Small intestine (tissue), 7 donors: ENCODE measurements at regions not wholly inside any gene's neighbourhood (a gene's known extent, or its start where the extent isn't known, plus 50 kb on each side); places are given as distances from the start of the nearest gene placed in this dataset.
"Not testable (repeated sequence)": the region's sequence is repeated elsewhere in the genome, so short reads cannot be mapped to it uniquely, and the experiment has no call there.

ENCODE experiments used
- DNase-seq, 2 donors: peaks; one replicate each; pipeline versions ENCODE4 v3.0.0 to v3.0.0-alpha.2; 2013
- FAIRE-seq: peaks from 2 replicates; lab custom pipeline; 2012; peaks lifted over from hg19 to GRCh38; lab: Jason Lieb, UNC
- H3K27ac ChIP-seq, 3 donors: one replicate each; pipeline ENCODE4 v1.5.1; 2013; ENCODE audit warnings: low read length in 2 of 3, mild to moderate bottlenecking in 2 of 3, control low read depth in 1 of 3, inconsistent platforms in 1 of 3, low read depth in 1 of 3, moderate library complexity in 1 of 3
- H3K27me3 ChIP-seq, 3 donors: one replicate each; pipeline ENCODE4 v1.6.1; 2013; ENCODE audit warnings: low read length in 3 of 3, inconsistent platforms in 1 of 3; ENCODE audit not compliant: control insufficient read depth in 3 of 3, insufficient read depth in 3 of 3
- H3K36me3 ChIP-seq, 3 donors: one replicate each; pipeline ENCODE4 v1.6.1; 2013; ENCODE audit warnings: low read length in 3 of 3, inconsistent platforms in 1 of 3, low read depth in 1 of 3, mild to moderate bottlenecking in 1 of 3, moderate library complexity in 1 of 3; ENCODE audit not compliant: control insufficient read depth in 3 of 3, insufficient read depth in 2 of 3
- H3K4me1 ChIP-seq, 3 donors: one replicate each; pipeline ENCODE4 v1.6.1; 2013; ENCODE audit warnings: low read length in 2 of 3, inconsistent platforms in 1 of 3, low read depth in 1 of 3, mild to moderate bottlenecking in 1 of 3, moderate library complexity in 1 of 3; ENCODE audit not compliant: control insufficient read depth in 3 of 3, insufficient read depth in 2 of 3
- H3K4me3 ChIP-seq, 3 donors: one replicate each; pipeline ENCODE4 v1.5.1; 2013; ENCODE audit warnings: low read length in 3 of 3, control low read depth in 1 of 3, inconsistent platforms in 1 of 3, low read depth in 1 of 3, mild to moderate bottlenecking in 1 of 3, moderate library complexity in 1 of 3
- H3K9me3 ChIP-seq, 2 donors: one replicate each; pipeline ENCODE4 v1.6.1; 2013; ENCODE audit warnings: low read depth in 1 of 2, low read length in 1 of 2; ENCODE audit not compliant: control insufficient read depth in 2 of 2, insufficient read depth in 1 of 2
- WGBS, 3 donors: extraction: QIAGEN DNeasy Blood & Tissue Kit; methylation state at CpG; one replicate each; pipeline ENCODE4 v1.1.7; 2013; 5-methylcytosine and 5-hydroxymethylcytosine counted together
- donor health status: healthy with polysubstance abuse.
- donor health status: control.
- donor health status: control.
- donor health status: Bipolar disorder and iron deficiency.
- donor health status: healthy.

DNA sequence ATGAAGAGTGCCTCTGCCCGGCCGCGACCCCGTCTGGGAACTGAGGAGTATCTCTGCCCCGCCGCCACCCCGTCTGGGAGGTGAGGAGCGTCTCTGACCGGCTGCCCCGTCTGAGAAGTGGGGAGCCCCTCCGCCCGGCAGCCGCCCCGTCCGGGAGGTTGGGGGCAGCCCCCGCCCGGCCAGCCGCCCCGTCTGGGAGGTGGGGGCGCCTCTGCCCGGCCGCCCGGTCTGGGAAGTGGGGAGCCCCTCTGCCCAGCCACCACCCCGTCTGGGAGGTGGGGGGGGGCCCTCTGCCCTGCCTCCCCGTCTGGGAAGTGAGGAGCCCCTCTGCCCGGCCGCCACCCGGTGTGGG, 1251.9 kb downstream of the BRINP3 start:
- WGBS, 3 donors: 90 to 95% (median 93%) methylated on average over 7 to 28 of the region's 28 CpGs
- not testable (repeated sequence) for H3K4me3 ChIP-seq, H3K27me3 ChIP-seq, DNase-seq, H3K27ac ChIP-seq, H3K9me3 ChIP-seq, FAIRE-seq, H3K36me3 ChIP-seq, H3K4me1 ChIP-seq

DNA sequence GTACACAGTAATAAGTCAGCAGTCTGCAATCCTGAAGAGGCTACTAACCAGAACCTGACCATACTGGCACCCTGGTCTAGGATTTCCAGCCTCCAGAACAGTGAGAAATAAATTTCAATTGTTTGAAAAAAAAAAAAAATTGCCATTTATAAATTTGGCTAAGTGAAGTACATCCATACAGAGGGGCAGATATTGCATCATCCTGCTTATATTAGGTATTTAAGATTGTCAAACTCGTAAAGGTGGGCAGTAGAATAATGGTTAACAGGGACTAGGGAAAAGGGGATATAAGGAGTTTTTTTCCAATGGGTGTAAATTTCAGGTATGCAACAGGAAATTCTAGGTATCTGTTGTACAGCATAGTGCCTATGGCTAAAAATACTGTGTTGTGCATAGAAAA, 1250.9 kb downstream of the BRINP3 start:
- no peaks in the 10 kb centered on the region for H3K36me3 ChIP-seq
- no peak overlapping the region for H3K27ac ChIP-seq
- DNase-seq (no peak), FAIRE-seq (no peak)
- H3K27me3 ChIP-seq: no peaks in the 10 kb centered on the region
- no peaks in the 10 kb centered on the region for H3K4me1 ChIP-seq
- peaks cover 0 to 5% of the 10 kb centered on the region in 2 donors for H3K9me3 ChIP-seq
- 73 to 76% (median 75%) methylated on average over 1 of the region's 1 CpG for WGBS, 3 donors
- no peak overlapping the region for H3K4me3 ChIP-seq

- Histone ChIP-seq H3K36me3 (no peaks in the 10 kb centered on the region), H3K27ac (no peak overlapping the region), H3K27me3 (no peaks in the 10 kb centered on the region), H3K9me3 (no peaks in the 10 kb centered on the region), H3K4me1 (no peaks in the 10 kb centered on the region), H3K4me3 (no peak overlapping the region)
- WGBS, 3 donors: 58 to 76% (median 59%) methylated on average over 3 of the region's 3 CpGs
- DNase-seq: no peak
- no peak for FAIRE-seq
Observed at GRCh38 chr1:189237008-189237407, 1240.7 kb downstream of the BRINP3 start.

- Histone ChIP-seq H3K9me3 (peaks cover 0 to 8% of the 10 kb centered on the region in 2 donors), H3K4me3 (no peak overlapping the region), H3K27ac (no peak overlapping the region), H3K36me3 (no peaks in the 10 kb centered on the region), H3K27me3 (no peaks in the 10 kb centered on the region), H3K4me1 (no peaks in the 10 kb centered on the region)
- DNase-seq (no peak), FAIRE-seq (no peak)
- WGBS, 3 donors: 78 to 80% (median 79%) methylated on average over 18 of the region's 18 CpGs
Observed at GRCh38 chr1:189253601-189254350, 1223.9 kb downstream of the BRINP3 start.

GRCh38 chr1:189261128-189261527, 1216.5 kb downstream of the BRINP3 start:
- not testable (repeated sequence) for FAIRE-seq, H3K36me3 ChIP-seq, H3K27ac ChIP-seq, DNase-seq, H3K9me3 ChIP-seq, H3K4me1 ChIP-seq, H3K4me3 ChIP-seq, H3K27me3 ChIP-seq
- 90 to 94% (median 91%) methylated on average over 1 of the region's 1 CpG for WGBS, 3 donors

DNA sequence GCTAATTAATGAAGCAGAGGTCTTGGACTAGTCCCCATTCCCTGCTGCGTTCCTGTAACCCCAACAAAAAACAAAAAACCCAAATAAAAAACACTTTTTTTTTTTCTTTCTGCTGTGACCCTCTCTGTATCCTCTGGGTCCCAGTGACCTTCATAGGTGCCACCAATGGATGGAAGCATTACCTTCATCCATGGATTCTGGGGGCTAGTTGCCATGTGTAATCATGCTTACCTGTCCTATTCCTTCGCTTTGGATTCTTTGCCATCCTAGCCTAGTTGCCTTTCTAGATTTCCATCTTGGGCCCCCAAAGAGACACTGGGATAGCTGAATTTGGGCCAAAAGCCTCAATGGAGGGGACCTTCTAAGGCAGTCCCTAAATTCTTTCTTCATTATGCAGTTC, 1208.7 kb downstream of the BRINP3 start:
- Histone ChIP-seq H3K4me3 (no peak overlapping the region), H3K27ac (no peak overlapping the region), H3K9me3 (peaks cover 0 to 37% of the 10 kb centered on the region in 2 donors), H3K36me3 (no peaks in the 10 kb centered on the region), H3K27me3 (no peaks in the 10 kb centered on the region), H3K4me1 (no peaks in the 10 kb centered on the region)
- no peak for DNase-seq
- WGBS, 3 donors: 55 to 67% (median 57%) methylated on average over 2 of the region's 2 CpGs
- no peak for FAIRE-seq

DNA sequence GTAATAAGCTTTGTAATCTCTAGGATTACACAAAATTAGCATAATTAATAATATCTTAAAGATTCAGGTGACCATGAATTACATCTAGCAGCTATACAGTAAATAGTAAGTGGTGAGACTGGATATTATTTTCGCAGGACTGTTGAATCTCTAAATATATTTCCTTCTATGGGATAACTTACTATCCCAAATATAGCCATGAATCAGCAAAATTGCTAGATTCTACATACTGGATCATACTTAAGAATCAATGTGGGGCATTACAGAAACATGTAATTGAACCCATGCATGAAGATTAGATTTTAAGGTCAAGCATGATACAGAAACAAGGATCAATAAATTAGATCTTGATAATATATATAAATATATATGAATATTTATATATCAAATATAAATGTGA, 1203.4 kb downstream of the BRINP3 start:
- no peak overlapping the region for H3K27ac ChIP-seq
- H3K4me1 ChIP-seq: no peaks in the 10 kb centered on the region
- H3K4me3 ChIP-seq: no peak overlapping the region
- 74 to 93% (median 89%) methylated on average over 1 of the region's 1 CpG for WGBS, 3 donors
- no peaks in the 10 kb centered on the region for H3K36me3 ChIP-seq
- DNase-seq (no peak), FAIRE-seq (no peak)
- no peaks in the 10 kb centered on the region for H3K27me3 ChIP-seq
- peaks cover 0 to 14% of the 10 kb centered on the region in 2 donors for H3K9me3 ChIP-seq

- Histone ChIP-seq H3K36me3 (no peaks in the 10 kb centered on the region), H3K9me3 (peaks cover 0 to 1% of the 10 kb centered on the region in 2 donors), H3K4me3 (no peak overlapping the region), H3K4me1 (no peaks in the 10 kb centered on the region), H3K27ac (no peak overlapping the region), H3K27me3 (no peaks in the 10 kb centered on the region)
- FAIRE-seq (no peak), DNase-seq (no peak)
- WGBS, 3 donors: 84 to 94% (median 90%) methylated on average over 1 of the region's 1 CpG
Observed at GRCh38 chr1:189275796-189276195, 1201.9 kb downstream of the BRINP3 start.

GRCh38 chr1:189289346-189289745, 1188.3 kb downstream of the BRINP3 start:
- H3K4me1 ChIP-seq: no peaks in the 10 kb centered on the region
- DNase-seq (no peak), FAIRE-seq (no peak)
- H3K4me3 ChIP-seq: no peak overlapping the region
- no peaks in the 10 kb centered on the region for H3K27me3 ChIP-seq
- no peaks in the 10 kb centered on the region for H3K36me3 ChIP-seq
- no peak overlapping the region for H3K27ac ChIP-seq
- no peaks in the 10 kb centered on the region for H3K9me3 ChIP-seq
- WGBS, 3 donors: 77 to 87% (median 79%) methylated on average over 3 of the region's 3 CpGs
